GM04504 (cell line): ENCODE measurements at regions not wholly inside any gene's neighbourhood (a gene's known extent, or its start where the extent isn't known, plus 50 kb on each side); places are given as distances from the start of the nearest gene placed in this dataset.

Experiments
- DNase-seq: peaks from one replicate; pipeline ENCODE4 v3.0.0-alpha.2; 2012; ENCODE audit warnings: low read depth

GRCh38 chr1:208541225-208541855 lies 297.2 kb upstream of the PLXNA2 start:
- no peak for DNase-seq

- DNase-seq: no peak
Observed at GRCh38 chr1:208542309-208542708, 298.1 kb upstream of the PLXNA2 start.

- no peak for DNase-seq
Observed at GRCh38 chr1:208544053-208544452, 299.9 kb upstream of the PLXNA2 start.

- no peak for DNase-seq
Observed at GRCh38 chr1:208544794-208545193, 300.6 kb upstream of the PLXNA2 start.

GRCh38 chr1:208551024-208551423 lies 306.8 kb upstream of the PLXNA2 start:
- no peak for DNase-seq

GRCh38 chr1:208551633-208552320 lies 307.6 kb upstream of the PLXNA2 start:
- no peak for DNase-seq

- no peak for DNase-seq
Observed at GRCh38 chr1:208552928-208553327, 308.7 kb upstream of the PLXNA2 start.

- no peak for DNase-seq
Observed at GRCh38 chr1:208556461-208556860, 312.3 kb upstream of the PLXNA2 start.

GRCh38 chr1:208557046-208557722 lies 313.0 kb upstream of the PLXNA2 start:
- no peak for DNase-seq

GRCh38 chr1:208557723-208558094 lies 313.5 kb upstream of the PLXNA2 start:
- DNase-seq: no peak

GRCh38 chr1:208559597-208560329 lies 315.6 kb upstream of the PLXNA2 start:
- DNase-seq: no peak

GRCh38 chr1:208562151-208562960 lies 318.2 kb upstream of the PLXNA2 start:
- no peak for DNase-seq

- DNase-seq: no peak
Observed at GRCh38 chr1:208564466-208564865, 320.3 kb upstream of the PLXNA2 start.

- DNase-seq: no peak
Observed at GRCh38 chr1:208565756-208566440, 321.7 kb upstream of the PLXNA2 start.

- no peak for DNase-seq
Observed at GRCh38 chr1:208569181-208569580, 325.0 kb upstream of the PLXNA2 start.

GRCh38 chr1:208570362-208570761 lies 326.2 kb upstream of the PLXNA2 start:
- no peak for DNase-seq

GRCh38 chr1:208576425-208576824 lies 332.2 kb upstream of the PLXNA2 start:
- DNase-seq: no peak

- no peak for DNase-seq
Observed at GRCh38 chr1:208577381-208577905, 333.3 kb upstream of the PLXNA2 start.

- DNase-seq: no peak
Observed at GRCh38 chr1:208581209-208581608, 337.0 kb upstream of the PLXNA2 start.

GRCh38 chr1:208581667-208582066 lies 337.5 kb upstream of the PLXNA2 start:
- no peak for DNase-seq

GRCh38 chr1:208584167-208584755 lies 340.1 kb upstream of the PLXNA2 start:
- DNase-seq: no peak
